NCI-H1048 (cell line): ENCODE measurements at regions not wholly inside any gene's neighbourhood (a gene's known extent, or its start where the extent isn't known, plus 50 kb on each side); places are given as distances from the start of the nearest gene placed in this dataset.
A peak's percentile ranks its signal among the peaks of the same experiment; 100 is the strongest.

Source experiments
- DNase-seq: peaks from one replicate; lab custom pipeline; 2025; lab: John Stamatoyannopoulos, UW

DNA sequence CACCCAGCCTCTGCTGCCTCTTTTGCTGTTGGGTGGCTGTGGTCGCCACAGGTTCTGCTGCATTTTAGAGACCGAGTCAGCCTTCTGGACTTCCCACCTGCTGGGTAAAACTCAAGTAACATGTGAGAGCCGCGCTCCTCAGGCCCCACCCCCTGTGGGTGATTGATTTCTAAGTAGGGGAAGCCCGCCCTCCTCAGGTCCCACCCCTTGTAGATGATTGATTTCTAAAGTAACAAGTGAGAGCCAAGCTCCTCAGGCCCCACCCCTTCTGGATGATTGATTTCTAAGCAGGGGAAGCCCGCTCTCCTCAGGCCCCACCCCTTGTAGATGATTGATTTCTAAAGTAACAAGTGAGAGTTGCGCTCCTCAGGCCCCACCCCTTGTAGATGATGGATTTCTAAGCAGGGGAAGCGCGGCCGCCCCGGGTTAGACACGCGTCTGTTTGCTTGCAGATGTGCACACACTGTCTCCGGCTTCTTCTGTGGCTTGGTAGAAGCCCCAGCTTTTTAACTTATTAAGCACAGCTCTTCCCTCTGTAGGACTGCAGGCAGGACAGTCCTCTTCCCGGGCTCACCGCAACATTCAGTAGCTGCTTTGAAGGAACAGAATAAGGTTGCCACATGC, 83.4 kb downstream of the FAM43A start:
- peak; percentile 90 for DNase-seq

DNA sequence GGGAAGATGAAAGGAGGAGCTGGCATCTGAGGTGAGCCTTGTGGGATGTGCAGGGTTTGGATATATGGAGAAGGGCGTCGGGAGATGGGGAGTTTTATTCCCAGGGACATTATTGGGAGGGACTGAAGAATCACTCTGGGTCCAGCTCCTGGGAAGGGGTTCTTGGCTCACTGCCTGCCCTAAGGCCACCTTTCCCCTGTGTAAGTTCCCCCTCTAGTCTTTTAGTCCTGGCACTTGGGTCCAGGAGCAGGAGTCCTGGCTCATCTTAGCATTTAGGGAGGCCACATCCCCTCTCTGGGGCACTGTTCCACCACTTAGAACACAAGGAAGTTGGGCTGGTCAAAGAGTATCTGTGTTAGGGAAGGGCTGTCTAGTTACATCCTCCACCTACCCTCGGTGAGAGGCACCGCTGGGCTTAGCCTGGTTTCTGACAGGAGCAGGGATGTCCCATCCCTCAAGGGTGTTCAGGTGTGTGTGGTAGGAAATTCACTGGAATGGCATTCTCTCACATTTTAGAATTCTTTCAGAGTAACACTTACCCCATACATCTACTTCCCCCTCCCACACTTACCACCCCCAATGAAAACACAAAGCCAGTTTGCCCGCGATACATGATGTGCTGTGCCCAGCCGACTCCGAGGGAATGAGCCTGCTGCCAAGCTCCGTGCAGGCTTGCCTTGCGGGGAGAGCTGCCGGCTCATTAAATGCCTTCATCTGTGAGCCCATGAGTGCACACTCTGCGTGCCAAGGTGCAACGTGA, 86.7 kb downstream of the FAM43A start:
- no peak for DNase-seq

DNA sequence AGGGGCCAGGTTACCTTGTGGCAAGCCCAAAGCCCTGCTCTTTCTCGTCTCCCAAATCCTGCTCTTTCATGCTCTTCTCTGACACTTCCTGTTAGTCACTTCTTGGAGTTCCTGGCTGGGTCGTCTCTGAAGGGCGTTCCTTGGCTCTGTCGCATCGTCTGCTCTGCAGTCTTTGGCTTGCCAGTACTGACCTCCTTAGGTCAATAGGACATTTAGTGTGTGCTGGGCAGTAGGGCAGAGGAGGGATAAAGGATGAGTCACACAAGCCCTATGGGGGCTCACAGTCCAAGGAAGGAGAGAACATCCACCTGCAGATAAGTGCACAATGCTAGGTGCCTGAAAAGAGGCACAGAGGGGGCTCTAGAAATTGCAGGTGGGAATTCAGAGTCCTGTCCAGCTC, 87.5 kb downstream of the FAM43A start:
- DNase-seq = no peak

DNA sequence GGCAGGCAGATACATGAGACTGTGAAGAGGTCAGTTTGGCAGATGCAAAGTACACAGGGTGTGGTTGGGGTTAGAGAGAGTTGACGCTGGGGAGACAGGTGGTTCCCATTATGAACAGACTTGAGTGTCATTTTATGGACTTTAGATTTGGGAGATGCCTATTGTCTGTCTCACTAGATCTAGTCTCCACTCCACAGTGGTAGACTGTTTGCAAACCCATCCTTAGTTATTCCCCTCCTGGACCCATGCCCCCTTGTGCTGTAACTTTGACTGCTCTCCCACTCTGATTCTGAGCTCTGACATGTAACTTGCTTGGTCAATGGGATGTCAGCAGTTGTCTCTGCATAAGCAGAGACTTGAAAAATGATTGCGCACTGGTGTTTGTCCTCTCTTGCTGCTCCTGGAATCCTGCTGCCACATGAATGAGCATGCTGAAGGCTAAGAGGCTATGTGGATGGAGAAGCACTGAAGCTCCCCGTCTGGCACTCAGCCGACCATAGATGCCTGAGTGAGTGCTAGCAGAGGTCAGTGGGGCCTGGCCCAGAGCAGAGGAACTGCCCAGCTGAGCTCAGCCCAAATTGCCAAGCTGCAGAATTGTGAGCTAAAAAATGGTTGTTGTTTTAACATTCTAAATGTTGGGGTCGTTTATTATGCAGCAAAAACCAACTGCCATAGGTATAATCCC, 88.2 kb downstream of the FAM43A start:
- no peak for DNase-seq

DNA sequence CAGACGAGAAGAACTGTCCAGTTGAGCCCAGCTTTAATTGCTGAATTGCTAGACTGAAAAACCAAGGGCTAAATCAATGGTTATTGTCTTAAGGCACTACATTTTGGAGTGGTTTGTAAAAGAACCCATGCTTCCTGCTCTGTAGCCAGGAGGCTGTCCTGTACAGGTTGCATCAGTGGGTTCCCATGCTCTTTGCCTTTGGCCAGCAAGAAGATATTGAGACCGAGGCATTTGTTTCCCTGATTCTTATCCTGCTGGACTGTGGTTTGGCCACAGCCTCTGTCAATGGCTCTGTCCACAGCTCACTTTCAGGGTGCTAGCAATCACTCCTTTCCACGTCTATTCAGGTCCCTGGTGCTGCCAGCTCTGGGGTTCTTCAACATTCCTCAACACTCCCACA, 89.6 kb downstream of the FAM43A start:
- DNase-seq = no peak

DNA sequence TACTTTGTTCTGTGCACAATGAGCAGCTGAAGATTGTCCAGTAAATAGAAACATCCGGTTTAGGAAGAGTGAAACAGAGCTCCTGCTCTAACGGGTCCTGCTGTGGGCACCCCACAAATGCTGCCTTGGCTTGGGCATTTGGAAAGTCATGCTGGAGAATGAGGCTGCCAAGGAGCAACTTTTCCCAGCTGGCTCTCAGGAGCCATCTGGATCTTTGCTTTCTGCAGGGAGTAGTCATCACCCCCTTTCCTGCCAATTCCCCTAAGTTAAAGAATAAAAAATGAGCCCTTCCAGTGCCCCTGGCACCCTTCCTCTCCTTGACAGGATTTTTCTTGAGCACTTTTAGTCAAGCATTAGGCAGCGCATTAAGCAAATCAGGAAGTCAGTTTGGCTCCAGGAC, 90.0 kb downstream of the FAM43A start:
- no peak for DNase-seq

DNA sequence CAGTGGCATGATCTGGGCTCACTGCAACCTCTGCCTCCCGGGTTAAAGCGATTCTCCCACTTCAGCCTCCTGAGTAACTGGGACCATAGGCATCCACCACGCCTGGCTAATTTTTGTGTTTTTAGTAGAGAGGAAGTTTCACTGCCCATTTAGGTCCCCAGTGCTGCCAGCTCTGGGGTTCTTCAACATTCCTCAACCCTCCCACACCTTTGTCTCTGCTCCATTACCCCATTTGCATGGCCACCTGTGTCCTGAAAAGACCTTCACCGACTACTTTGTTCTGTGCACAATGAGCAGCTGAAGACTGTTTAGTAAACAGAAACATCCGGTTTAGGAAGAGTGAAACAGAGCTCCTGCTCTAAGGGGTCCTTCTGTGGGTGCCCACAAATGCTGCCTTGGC, 92.0 kb downstream of the FAM43A start:
- DNase-seq = no peak

DNA sequence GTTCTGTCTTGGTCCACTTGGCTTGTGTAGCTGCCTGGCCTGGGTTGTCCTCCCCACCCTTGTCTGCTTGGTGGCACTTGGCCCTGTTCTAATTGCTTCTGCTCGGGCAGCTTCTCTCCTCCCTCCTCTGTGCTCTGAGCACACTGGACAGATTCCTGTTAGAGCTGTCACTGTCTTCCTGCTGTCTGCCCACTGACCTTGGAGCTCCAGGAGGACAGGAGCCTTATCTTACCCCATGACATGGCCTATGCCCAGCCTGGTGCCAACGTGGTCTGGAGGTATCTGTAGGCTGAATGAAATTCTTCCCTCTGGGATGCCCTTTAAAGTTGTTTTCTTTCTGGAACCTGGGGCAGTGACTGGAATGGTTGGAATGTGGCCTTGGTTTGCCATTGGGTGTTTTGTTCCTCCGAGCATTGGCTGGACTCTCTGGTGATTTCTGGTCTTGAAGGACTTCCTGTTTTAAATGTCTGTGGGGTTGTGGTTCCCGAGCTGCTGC, 94.1 kb downstream of the FAM43A start:
- DNase-seq = no peak

DNA sequence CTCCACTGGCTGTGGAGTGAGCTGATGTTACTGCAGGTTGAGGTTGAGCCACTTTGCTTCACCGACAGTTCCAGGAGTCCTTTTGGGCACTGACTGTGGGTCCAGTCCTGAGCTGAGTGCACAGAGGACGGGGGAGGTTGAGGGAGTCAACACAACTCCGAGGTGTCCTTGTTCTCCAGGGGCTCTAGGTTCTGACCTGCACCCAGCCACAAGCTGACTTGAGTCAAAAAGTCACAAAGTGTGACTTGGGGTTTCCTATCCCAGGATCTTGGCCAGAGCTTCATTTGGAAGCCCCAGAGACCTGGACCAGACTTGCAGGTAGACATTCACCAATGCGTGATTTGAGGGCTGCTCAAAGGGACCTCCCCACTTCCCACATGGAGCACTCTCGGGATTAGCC, 95.0 kb downstream of the FAM43A start:
- DNase-seq = no peak

DNA sequence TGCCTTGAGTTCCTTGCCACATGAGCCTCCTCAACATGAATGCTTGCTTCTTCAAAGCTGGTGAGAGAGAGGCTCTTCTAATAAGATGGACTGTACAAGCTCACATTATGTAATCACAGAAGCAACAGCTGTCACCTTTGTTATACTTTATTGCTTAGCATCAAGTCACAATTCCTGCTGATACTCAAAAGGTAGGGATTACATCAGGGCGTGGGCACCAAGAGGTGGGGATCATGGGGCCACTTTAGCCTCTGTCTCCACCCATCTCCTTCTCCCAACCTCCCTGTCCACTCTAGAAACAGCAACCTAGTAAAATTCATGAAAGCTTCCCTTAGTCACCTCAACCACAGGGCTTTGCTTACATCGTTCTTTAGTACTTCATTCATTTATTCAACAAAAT, 95.9 kb downstream of the FAM43A start:
- no peak for DNase-seq

DNA sequence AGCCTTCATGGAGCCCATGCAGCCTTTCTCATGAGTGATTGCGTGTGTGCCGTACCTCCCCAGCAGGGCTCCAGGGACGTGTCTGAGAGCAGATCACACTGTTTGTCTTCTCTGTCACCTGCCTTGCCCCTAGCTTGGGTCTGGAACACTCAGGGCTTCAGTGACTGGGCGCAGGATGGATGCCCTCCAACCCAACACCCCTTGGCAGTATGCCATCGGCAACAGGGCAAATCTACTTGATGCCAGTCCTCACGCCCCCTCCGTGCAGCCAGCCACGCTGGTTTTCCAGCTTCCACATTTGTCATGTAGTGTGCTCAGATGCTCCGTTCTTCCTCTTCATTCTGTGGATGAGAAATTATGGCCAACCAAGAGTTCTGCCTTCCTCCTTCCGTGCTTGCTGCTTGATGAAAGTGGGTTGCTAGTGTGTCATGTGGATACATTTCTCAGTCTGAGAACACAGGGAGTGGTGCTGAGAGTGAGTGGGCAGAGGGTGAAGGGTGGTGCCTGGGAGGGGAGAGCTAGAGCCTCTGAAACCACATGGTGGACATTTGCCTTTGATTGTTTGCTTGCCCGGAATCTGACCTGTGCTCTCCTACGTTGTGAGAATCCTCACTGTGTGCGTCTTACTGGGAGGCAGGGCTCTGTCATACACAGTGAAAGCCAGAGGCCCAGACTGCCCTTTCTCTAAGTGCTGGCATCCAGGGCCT, 97.2 kb downstream of the FAM43A start:
- DNase-seq = no peak

DNA sequence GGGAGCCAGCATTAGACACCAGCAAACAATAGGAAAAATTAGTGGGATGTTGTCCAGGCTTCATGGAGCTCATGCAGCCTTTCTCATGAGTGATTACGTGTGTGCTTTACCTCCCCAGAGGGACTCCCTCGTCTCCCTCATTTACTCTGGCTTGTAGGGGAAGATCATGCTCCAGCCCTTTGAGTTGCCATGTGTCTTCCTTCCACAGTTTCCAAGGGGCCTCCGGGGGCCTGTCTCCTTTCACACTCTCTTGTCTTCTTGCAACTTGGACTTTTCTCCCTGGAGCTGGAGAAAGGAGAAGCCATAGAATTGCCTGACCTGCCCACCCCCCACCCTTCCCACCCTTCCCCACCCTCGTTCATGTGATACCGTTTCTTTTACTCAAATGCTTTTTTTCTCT, 98.7 kb downstream of the FAM43A start:
- DNase-seq = no peak

DNA sequence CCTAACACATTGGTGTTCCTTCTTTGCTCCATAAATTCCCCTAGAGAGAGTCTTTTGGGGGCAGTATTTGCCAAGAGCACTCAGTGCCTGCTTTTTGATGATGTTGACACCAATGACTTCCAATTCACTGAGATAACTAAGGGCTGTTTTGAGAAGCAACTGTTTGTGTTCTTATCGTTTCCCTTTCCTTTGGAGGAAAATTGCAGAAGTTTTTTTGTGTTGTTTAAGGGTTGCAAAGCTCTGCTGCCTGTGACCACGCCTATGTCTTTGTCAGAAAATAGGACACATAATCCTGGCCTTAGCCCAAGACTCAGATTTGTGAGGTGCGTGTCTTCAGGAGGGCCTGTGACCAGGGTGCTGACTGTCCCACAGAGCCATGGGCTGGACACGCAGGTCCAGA, 99.6 kb downstream of the FAM43A start:
- DNase-seq = no peak

DNA sequence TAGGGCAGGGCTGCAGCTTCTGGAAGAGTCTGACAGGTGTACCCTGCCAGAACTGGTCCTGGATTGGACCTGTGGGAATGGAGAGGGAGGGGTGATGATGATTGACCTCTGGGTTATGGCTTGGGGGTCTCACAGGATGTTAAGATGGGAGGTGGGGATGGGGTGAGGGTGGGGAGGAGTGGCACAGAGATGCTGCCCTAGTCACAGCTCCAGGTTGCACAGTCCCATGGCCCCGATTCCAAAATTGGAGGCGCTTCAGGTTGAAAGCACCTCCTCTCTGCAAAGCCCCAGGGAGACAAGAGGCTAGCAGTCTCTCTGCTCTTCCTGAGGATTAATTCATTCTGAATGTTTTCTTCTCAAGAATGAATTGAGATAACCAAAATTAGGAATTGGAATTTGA, 101.4 kb downstream of the FAM43A start:
- no peak for DNase-seq

DNA sequence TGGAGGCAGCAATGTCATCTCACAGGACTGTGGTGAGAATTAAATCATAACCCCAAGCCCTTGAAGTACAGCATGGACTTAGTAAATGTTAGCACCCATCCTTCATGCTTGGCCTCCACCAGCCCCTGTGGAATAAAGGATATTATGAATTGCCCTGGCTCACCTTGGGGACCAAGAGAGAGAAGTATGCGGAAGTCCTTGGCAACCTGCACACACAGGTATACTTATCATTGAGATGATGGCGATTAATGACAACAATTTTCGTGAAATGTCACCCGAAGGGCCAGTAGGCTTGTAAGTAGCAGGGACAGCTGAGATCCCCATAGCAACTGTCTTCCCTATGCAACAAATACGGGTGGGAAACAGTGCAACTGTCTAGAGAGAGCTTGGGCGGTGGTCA, 102.0 kb downstream of the FAM43A start:
- DNase-seq = no peak

DNA sequence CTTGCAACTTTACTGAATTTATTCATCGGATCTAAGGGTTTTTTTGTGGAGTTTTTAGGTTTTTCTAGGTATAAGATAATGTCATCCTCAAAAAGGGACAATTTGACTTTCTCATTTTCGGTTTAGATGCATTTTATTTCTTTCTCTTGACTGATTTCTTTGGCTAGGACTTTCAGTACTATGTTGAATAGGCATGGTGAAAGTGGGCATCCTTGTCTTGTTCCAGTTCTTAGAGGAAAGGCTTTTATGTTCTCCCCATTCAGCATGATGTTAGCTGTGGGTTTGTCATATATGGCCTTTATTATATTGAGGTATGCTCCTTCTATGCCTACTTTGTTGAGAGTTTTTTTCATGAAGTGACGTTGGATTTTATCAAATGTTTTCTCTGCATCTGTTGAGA, 106.7 kb downstream of the FAM43A start:
- DNase-seq = no peak

DNA sequence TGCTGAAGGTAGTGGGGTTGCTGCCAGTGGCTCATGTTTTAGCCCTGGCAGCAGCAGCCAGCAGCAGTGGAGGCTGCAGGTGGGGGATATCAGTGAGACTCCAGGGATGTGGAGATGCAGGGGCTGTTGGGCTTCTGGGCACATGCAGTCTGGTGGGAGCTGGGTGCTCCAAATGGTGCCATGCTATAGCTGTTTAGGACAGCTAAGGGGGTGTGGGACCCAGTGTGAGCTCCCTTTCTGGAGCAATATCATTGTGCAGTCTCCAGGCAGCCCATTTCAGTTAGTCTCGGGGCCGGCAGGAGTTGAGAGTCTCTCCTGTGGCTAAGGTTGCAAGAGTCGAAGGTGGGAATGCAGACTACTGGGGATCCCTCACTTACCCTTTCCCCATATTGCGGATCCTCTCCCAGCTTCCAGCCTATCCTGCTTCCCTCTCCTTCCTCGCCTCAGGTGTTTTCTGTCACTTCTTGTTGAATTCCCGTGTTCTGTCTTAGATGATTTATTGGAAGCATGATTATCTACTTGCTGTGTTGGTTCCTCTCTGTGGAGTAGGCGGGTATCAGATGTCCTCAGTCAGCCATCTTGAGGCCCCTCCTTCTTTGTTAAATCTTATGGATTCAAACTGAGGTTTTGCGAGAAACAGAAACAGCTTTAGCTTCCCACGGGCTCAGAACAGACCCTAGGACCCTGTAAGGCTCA, 112.0 kb downstream of the FAM43A start:
- no peak for DNase-seq

DNA sequence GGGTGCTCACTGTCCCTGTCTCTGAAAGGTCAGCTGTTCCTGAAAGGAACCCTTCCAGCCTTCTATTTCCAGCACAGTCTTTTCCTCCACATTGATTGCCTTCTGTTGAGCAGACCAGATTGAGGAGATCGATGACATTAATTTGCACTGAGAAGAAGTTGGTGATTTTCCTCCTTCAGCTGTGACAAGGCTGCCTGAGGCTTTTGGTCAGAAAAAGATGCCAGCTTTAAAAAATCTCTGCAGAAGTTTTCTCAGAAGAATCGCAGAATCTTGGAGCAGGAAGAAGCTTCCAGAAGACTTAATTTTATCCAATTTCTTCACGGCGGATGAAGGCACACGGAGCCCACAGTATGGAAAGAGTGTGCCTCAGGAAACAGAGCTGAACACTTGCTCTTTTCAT, 112.8 kb downstream of the FAM43A start:
- no peak for DNase-seq

DNA sequence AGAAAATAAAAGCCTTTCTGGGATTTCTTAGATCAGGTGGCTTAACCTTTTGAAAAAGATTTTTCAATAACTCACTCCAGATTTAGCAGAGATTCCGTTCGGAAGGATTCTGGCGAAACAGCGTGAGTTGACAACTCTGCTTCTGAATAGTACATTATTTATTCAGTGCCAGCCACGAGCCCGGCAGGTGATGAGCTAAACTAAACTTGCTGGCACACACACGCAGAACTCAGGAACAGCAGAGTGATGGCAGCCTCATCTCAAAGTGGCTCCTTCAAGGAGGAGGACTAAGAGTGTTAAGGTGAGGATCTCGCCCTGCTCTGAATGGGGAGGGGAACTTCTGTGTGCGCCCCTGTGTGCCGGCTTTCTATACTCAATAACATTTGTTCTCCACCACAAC, 114.3 kb downstream of the FAM43A start:
- no peak for DNase-seq

DNA sequence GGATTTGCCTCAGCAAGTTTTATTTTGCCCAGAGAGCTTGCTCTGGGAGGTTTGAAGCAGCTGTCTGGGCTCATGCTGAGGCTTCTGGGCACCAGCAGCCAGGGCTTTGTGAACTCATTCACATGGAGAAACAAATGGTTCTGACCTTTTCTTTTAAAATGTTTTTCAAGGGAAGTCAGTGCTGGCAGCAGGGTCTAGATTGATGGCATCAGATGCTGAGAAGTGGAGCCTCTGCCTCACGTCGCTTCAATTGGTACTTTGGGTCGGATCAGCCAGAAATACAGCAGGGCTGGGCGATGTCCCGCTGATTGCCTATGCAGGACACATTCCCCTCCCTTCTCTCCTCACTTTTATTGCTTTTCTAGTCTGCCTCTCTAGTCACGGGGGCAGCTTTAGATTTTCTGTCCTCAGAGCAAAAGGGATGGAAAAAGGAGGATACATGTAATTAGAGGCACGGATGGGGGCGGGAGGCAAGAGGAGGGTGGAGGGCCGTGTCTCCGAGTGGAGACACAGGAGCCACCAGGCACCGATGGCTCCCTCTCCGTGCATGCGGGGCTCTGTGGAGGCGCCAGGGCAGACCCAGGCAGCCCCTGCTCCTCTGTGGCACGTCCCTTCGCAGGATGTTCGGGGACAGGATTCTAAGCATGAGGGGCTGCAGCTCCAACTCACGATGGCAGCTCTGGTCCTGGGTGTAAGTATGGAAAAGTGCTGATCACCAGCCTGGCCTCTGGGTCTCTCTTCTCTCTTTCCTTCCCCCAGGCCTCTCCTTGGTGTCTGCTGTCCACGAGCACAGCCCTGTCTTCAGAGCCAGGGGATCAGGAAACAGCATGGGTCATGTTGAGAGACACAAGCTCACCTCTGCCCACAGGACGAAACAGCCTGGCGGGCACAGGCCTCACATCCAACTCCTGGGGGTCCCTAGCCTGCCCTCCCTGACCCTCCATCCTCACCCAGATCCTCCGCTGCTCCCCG, 116.1 kb downstream of the FAM43A start:
- no peak for DNase-seq

DNA sequence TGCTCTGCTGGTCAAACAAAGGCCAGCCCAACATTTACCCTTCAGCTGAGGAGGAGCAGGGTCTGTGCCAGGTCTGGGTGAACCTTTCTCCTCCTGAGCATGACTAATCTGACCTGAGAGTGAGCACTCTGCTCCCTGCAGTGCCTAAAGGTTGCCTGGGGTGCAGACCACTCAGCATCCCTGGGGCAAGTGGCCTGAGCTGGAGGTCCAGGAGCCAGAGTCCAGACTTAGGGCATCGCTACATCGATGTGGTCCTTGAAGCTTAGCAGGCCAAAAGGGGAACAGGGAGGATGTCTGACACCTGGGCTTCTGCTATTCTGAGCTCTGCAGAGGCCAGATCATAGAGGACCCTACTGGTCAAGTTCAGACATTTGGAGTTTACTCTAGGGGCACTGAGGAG, 119.1 kb downstream of the FAM43A start:
- no peak for DNase-seq
